K562 (cell line): ENCODE measurements at regions not wholly inside any gene's neighbourhood (a gene's known extent, or its start where the extent isn't known, plus 50 kb on each side); places are given as distances from the start of the nearest gene placed in this dataset.

ENCODE experiments used
- ATAC-seq: fragments of 200-7000 bp; cut with Tn5 transposase; 3 replicates; pipeline ENCODE4 v1.9.1; 2020; ENCODE audit warnings: moderate library complexity
- BruUV-seq: library from RNA; stranded (reverse); fragments of 400-500 nt; replicated peaks from 2 replicates; lab custom pipeline; 2021; lab: Mats Ljungman, UMichigan
- CTCF ChIA-PET: fragments of 300-600 bp; formaldehyde crosslinking; extraction: SDS; loops from one replicate; lab custom pipeline; 2021; ENCODE audit warnings: low intra/inter-chr PET ratio; lab: Yijun Ruan, JAX
- POLR2A ChIA-PET: fragments of 300-600, 350-650 bp; sonication (Branson Sonifier 250); formaldehyde crosslinking; extraction: SDS; loops from one replicate; lab custom pipeline; 2021; ENCODE audit warnings: antibody characterized with exemption, inconsistent platforms; lab: Yijun Ruan, JAX
- DNase-seq, 4 experiments: peaks; one replicate each; pipeline versions ENCODE4 v3.0.0 to v3.0.0-alpha.2; 2011 to 2018; ENCODE audit warnings: low spot score in 3 of 4, mixed read lengths in 3 of 4; ENCODE audit errors: extremely low read depth in 1 of 4
- FAIRE-seq: peaks from 2 replicates; lab custom pipeline; 2011; peaks lifted over from hg19 to GRCh38; lab: Jason Lieb, UNC
- H2AFZ ChIP-seq: 2 replicates; pipeline ENCODE4 v1.6.0; 2011; ENCODE audit warnings: low read depth, low read length, control low read depth, inconsistent platforms
- H3K27ac ChIP-seq: fragments of 200-600 bp; 3 replicates; pipeline ENCODE4 v1.8.0; 2011; ENCODE audit warnings: low read depth, mild to moderate bottlenecking, control low read depth, inconsistent platforms, low read length, moderate library complexity, mixed read lengths; ENCODE audit errors: extremely low read depth
- H3K27me3 ChIP-seq, 2 experiments: fragments of 300-600 bp in 1 of 2; 2 replicates in 1 of 2; 3 replicates in 1 of 2; pipeline versions ENCODE4 v1.6.0 to v1.8.0; 2011; ENCODE audit warnings: inconsistent platforms in 2 of 2, low read length in 2 of 2, mild to moderate bottlenecking in 1 of 2, mixed read lengths in 1 of 2, moderate library complexity in 1 of 2; ENCODE audit not compliant: control insufficient read depth in 2 of 2, insufficient read depth in 2 of 2
- H3K36me3 ChIP-seq: fragments of 300-600 bp; 3 replicates; pipeline ENCODE4 v1.8.0; 2011; ENCODE audit warnings: mild to moderate bottlenecking, low read length, inconsistent platforms; ENCODE audit not compliant: control insufficient read depth, insufficient read depth
- H3K4me1 ChIP-seq, 2 experiments: fragments of 200-600 bp in 1 of 2; replicated peaks in 1 of 2; 2 replicates in 1 of 2; 3 replicates in 1 of 2; pipeline versions ENCODE4 v1.5.1 to v1.8.0; 2011; ENCODE audit warnings: inconsistent platforms in 2 of 2, low read length in 2 of 2, mild to moderate bottlenecking in 1 of 2, mixed read lengths in 1 of 2, moderate library complexity in 1 of 2; ENCODE audit not compliant: control insufficient read depth in 2 of 2, insufficient read depth in 2 of 2
- H3K4me2 ChIP-seq: 2 replicates; pipeline ENCODE4 v1.6.1; 2011; ENCODE audit warnings: low read length, control low read depth, inconsistent platforms, mixed read lengths; ENCODE audit not compliant: insufficient read depth
- H3K4me3 ChIP-seq: fragments of 200-600 bp; sonication (generic), shearing (Covaris generic); 2 replicates; pipeline ENCODE4 v1.5.1; 2016; ENCODE audit warnings: control low read depth, inconsistent platforms
- H3K79me2 ChIP-seq: fragments of 200-600 bp; 3 replicates; pipeline ENCODE4 v1.8.0; 2011; ENCODE audit warnings: low read length, inconsistent platforms; ENCODE audit not compliant: control insufficient read depth, insufficient read depth
- H3K9ac ChIP-seq, 2 experiments: 2 replicates each; pipeline versions ENCODE4 v1.6.0 to v1.6.1; 2011; ENCODE audit warnings: low read depth in 2 of 2, low read length in 2 of 2, control low read depth in 1 of 2, inconsistent platforms in 1 of 2, mild to moderate bottlenecking in 1 of 2, mixed read lengths in 1 of 2; ENCODE audit not compliant: insufficient read depth in 1 of 2
- H3K9me1 ChIP-seq: one replicate; pipeline ENCODE4 v1.6.0; 2011; ENCODE audit warnings: inconsistent platforms, mild to moderate bottlenecking, low read length, moderate library complexity; ENCODE audit not compliant: control insufficient read depth, insufficient read depth
- H3K9me3 ChIP-seq: replicated peaks from 2 replicates; pipeline ENCODE4 v1.5.1; 2011; ENCODE audit warnings: low read depth, low read length, inconsistent platforms; ENCODE audit not compliant: control insufficient read depth, insufficient read depth
- H4K20me1 ChIP-seq: replicated peaks from 2 replicates; pipeline ENCODE4 v1.6.1; 2011; ENCODE audit warnings: low read length, inconsistent platforms, mixed read lengths; ENCODE audit not compliant: control insufficient read depth, insufficient read depth
- EHMT2 ChIP-seq: fragments of 450-650 bp; IDR thresholded peaks from 2 replicates; pipeline ENCODE4 v1.6.1; 2018; ENCODE audit warnings: antibody characterized with exemption
- HOXB6 ChIP-seq: fragments of 250-450 bp; sonication (Bioruptor Pico); IDR thresholded peaks from 2 replicates; pipeline ENCODE4 v1.5.1; 2022; ENCODE audit warnings: mild to moderate bottlenecking, borderline replicate concordance
- KHSRP ChIP-seq: fragments of 450-650 bp; IDR thresholded peaks from 2 replicates; pipeline ENCODE4 v1.6.1; 2017
- MBD2 ChIP-seq: sonication (generic); IDR thresholded peaks from 2 replicates; pipeline ENCODE4 v1.6.1; 2016; ENCODE audit warnings: low read depth, borderline replicate concordance
- PHF21A ChIP-seq: fragments of 450-650 bp; IDR thresholded peaks from 2 replicates; pipeline ENCODE4 v1.6.1; 2017; ENCODE audit warnings: low read depth, borderline replicate concordance
- RBFOX2 ChIP-seq: fragments of 200-400 bp; formaldehyde crosslinking; IDR thresholded peaks from 2 replicates; pipeline ENCODE4 v1.6.1; 2017; ENCODE audit warnings: low read depth, mild to moderate bottlenecking, low read length, moderate library complexity
- TCF7L2 ChIP-seq: fragments of 150-350 bp; IDR thresholded peaks from 2 replicates; pipeline ENCODE4 v1.6.1; 2016; ENCODE audit warnings: low read depth, mild to moderate bottlenecking, low read length, moderate library complexity
- ZBTB26 ChIP-seq: fragments of 450-650 bp; formaldehyde crosslinking; IDR thresholded peaks from 2 replicates; pipeline ENCODE4 v1.4.0; 2022; ENCODE audit warnings: missing genetic modification characterization
- ZNF146 ChIP-seq: IDR thresholded peaks from one replicate; pipeline ENCODE4 v1.6.1; 2018; ENCODE audit warnings: missing compliant biosample characterization; ENCODE audit not compliant: unreplicated experiment
- ZNF699 ChIP-seq: fragments of 250-450 bp; sonication (Bioruptor Pico); IDR thresholded peaks from 2 replicates; pipeline ENCODE4 v1.8.0; 2021; ENCODE audit warnings: mild to moderate bottlenecking, moderate library complexity; ENCODE audit not compliant: insufficient replicate concordance
- WGBS: fragments of 100-300 bp; shearing (Covaris generic); methylation state at CpG from one replicate; pipeline ENCODE4 v1.1.6; 2016; ENCODE audit warnings: low coverage, mixed read lengths; ENCODE audit not compliant: insufficient coverage; ENCODE audit errors: missing lambda C conversion rate; 5-methylcytosine and 5-hydroxymethylcytosine counted together
- in situ Hi-C: fragments of 300-500 bp; cut with MboI; formaldehyde crosslinking; loops from 4 replicates; pipeline ENCODE4 v1.15.0; 2018; ENCODE audit warnings: inconsistent platforms, mixed read lengths
- intact Hi-C: fragments of 100-400 bp; cut with micrococcal nuclease; formaldehyde crosslinking; loops from 2 replicates; pipeline ENCODE4 v1.14.2; 2022
- TF ChIP-seq, protein P1 (sequence below): sonication (generic); formaldehyde crosslinking; IDR thresholded peaks from 2 replicates; pipeline ENCODE4 v1.4.0; 2020; ENCODE audit warnings: mild to moderate bottlenecking, missing genetic modification reagents
- TF ChIP-seq, protein P2 (sequence below): fragments of 450-650 bp; conservative IDR thresholded peaks from 2 replicates; pipeline ENCODE4 v1.6.1; 2016; ENCODE audit warnings: missing genetic modification characterization, low read depth, mild to moderate bottlenecking, missing compliant biosample characterization, moderate library complexity

- CTCF ChIA-PET, result no interaction called here
- TF ChIP-seq ZNF146 (CRISPR knock-in tag) (no peak), EHMT2 (no peak), MBD2 (no peak), RBFOX2 (no peak), KHSRP (no peak), ZNF699 (CRISPR knock-in tag) (no peak), PHF21A (no peak), ZBTB26 (no peak), HOXB6 (CRISPR knock-in tag) (no peak), TCF7L2 (no peak)
- TF ChIP-seq, protein P1, sequence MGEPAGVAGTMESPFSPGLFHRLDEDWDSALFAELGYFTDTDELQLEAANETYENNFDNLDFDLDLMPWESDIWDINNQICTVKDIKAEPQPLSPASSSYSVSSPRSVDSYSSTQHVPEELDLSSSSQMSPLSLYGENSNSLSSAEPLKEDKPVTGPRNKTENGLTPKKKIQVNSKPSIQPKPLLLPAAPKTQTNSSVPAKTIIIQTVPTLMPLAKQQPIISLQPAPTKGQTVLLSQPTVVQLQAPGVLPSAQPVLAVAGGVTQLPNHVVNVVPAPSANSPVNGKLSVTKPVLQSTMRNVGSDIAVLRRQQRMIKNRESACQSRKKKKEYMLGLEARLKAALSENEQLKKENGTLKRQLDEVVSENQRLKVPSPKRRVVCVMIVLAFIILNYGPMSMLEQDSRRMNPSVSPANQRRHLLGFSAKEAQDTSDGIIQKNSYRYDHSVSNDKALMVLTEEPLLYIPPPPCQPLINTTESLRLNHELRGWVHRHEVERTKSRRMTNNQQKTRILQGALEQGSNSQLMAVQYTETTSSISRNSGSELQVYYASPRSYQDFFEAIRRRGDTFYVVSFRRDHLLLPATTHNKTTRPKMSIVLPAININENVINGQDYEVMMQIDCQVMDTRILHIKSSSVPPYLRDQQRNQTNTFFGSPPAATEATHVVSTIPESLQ (CRISPR knock-in tag), result no peak
- TF ChIP-seq, protein P2, sequence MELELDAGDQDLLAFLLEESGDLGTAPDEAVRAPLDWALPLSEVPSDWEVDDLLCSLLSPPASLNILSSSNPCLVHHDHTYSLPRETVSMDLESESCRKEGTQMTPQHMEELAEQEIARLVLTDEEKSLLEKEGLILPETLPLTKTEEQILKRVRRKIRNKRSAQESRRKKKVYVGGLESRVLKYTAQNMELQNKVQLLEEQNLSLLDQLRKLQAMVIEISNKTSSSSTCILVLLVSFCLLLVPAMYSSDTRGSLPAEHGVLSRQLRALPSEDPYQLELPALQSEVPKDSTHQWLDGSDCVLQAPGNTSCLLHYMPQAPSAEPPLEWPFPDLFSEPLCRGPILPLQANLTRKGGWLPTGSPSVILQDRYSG, result no peak
Observed at GRCh38 chr20:41783423-41784208, 165.4 kb upstream of the CHD6 start.

More at GRCh38 chr20:41783423-41784208, 165.4 kb upstream of the CHD6 start:
- 0% methylated on average over 7 of the region's 7 CpGs for WGBS
- Histone ChIP-seq H3K4me3 (no peak overlapping the region), H3K9me1 (no peaks in the 10 kb centered on the region), H3K27ac (no peak overlapping the region), H3K27me3 (peaks cover 2 to 7% of the 10 kb centered on the region in 2 experiments; a peak in 1 of 5 replicates), H3K9ac (no peak overlapping the region), H2AFZ (no peak overlapping the region), H4K20me1 (no peaks in the 10 kb centered on the region), H3K9me3 (no peaks in the 10 kb centered on the region), H3K36me3 (no peaks in the 10 kb centered on the region), H3K4me1 (no peaks in the 10 kb centered on the region), H3K4me2 (no peak overlapping the region), H3K79me2 (no peaks in the 10 kb centered on the region)
- BruUV-seq, result no TSS peak
- in situ Hi-C loops, result no loop called here
- FAIRE-seq, result no peak
- POLR2A ChIA-PET, result interaction anchor here (0.7 to 1.1 kb wide), 2 partner anchors 13 to 1505 kb away, joined by 3 read pairs; no protein-coding TSS in a partner anchor
- intact Hi-C loops, result no loop called here
- ATAC-seq, result no peak
- no peak for DNase-seq
